Heart right ventricle (tissue), 16 donors: ENCODE measurements at regions not wholly inside any gene's neighbourhood (a gene's known extent, or its start where the extent isn't known, plus 50 kb on each side); places are given as distances from the start of the nearest gene placed in this dataset.

Experiments used
- ATAC-seq, 8 donors: fragments of 200-7000 bp; cut with Tn5 transposase; one replicate each; pipeline ENCODE4 v1.9.1; 2020; ENCODE audit warnings: mild to moderate bottlenecking in 8 of 8, moderate library complexity in 8 of 8, moderate number of reproducible peaks in 1 of 8
- DNase-seq, 2 donors: peaks; one replicate each; pipeline ENCODE4 v3.0.0-alpha.2; 2020
- H3K27ac ChIP-seq, 10 donors: fragments of 200-600 bp; sonication (generic) in 2 of 10; one replicate each; pipeline versions ENCODE4 v1.5.0 to v1.8.0; 2020 to 2022; ENCODE audit warnings: mild to moderate bottlenecking in 3 of 10
- H3K27me3 ChIP-seq, 7 donors: fragments of 200-600 bp; one replicate each; pipeline ENCODE4 v1.8.0; 2021 to 2022; ENCODE audit warnings: mild to moderate bottlenecking in 2 of 7
- H3K36me3 ChIP-seq, 9 donors: fragments of 200-600 bp; sonication (generic) in 1 of 9; one replicate each; pipeline versions ENCODE4 v1.5.0 to v1.8.0; 2020 to 2022; ENCODE audit warnings: mild to moderate bottlenecking in 2 of 9
- H3K4me1 ChIP-seq, 9 donors: fragments of 200-600 bp; sonication (generic) in 1 of 9; one replicate each; pipeline versions ENCODE4 v1.5.0 to v1.8.0; 2020 to 2022; ENCODE audit warnings: mild to moderate bottlenecking in 4 of 9
- H3K4me3 ChIP-seq, 10 donors: fragments of 200-600 bp; sonication (generic) in 2 of 10; one replicate each; pipeline versions ENCODE4 v1.5.0 to v1.8.0; 2020 to 2022; ENCODE audit warnings: mild to moderate bottlenecking in 7 of 10, moderate library complexity in 2 of 10
- H3K9me3 ChIP-seq, 11 donors: fragments of 200-600 bp in 10 of 11; sonication (generic) in 2 of 11; one replicate each; pipeline versions ENCODE4 v1.5.0 to v1.8.0; 2013 to 2022; ENCODE audit warnings: mild to moderate bottlenecking in 2 of 11, control low read depth in 1 of 11, moderate library complexity in 1 of 11
- WGBS, 2 donors: extraction: QIAGEN DNeasy Blood & Tissue Kit; methylation state at CpG; one replicate each; pipeline ENCODE4 v1.1.7; 2013; ENCODE audit warnings: inconsistent platforms in 1 of 2; 5-methylcytosine and 5-hydroxymethylcytosine counted together
- intact Hi-C, 10 donors: fragments of 100-400 bp; cut with DNase I; formaldehyde crosslinking; loops; one replicate each; pipeline versions ENCODE4 v1.11.1 to v1.14.2; 2022
- TF ChIP-seq, protein P1 (sequence below), 9 donors: fragments of 200-600 bp; sonication (generic) in 2 of 9; IDR thresholded peaks; one replicate each; pipeline versions ENCODE4 v1.5.0 to v1.8.0; 2021 to 2022; ENCODE audit warnings: antibody characterized with exemption in 9 of 9, mild to moderate bottlenecking in 5 of 9, moderate library complexity in 1 of 9
- donor health status: Arrhythmogenic right ventricular cardiomyopathy.
- donor health status: ischemic (EF 13 %, LVEDD 7.1; RV severe dilation, severe dysfunction).
- donor health status: healthy with polysubstance abuse.
- donor health status: DM: no; HTN: yes; CAD: no.
- donor health status: DM: no; HTN: no; CAD: no.
- donor health status: ischemic (EF 25% LVEDD 6.9; RV normal size, moderate dysfunction).
- donor health status: ischemic (EF 25% LVEDD 5.7; RV mildly dilated, moderate dysfunction).
- donor health status: healthy.
- donor health status: DM: yes; HTN: yes; CAD: no.
- donor health status: Ischemic cardiomyopathy.
- donor health status: ischemic (EF 35%, LVEDD 5.7; RV mildly dilated, moderate dysfunction).
- donor health status: nonischemic (EF 11% LVEDD 7.7; RV severe dilation, severe dysfunction).
- donor health status: DM: yes; HTN: yes; CAD: no.
- donor health status: PGD.
- donor health status: ischemic (EF 29% LVEDD 5.4; RV normal size, mild dysfunction).
- donor health status: nonischemic (EF 23%, LVEDD 6.1; RV moderate dilation, normal function).

DNA sequence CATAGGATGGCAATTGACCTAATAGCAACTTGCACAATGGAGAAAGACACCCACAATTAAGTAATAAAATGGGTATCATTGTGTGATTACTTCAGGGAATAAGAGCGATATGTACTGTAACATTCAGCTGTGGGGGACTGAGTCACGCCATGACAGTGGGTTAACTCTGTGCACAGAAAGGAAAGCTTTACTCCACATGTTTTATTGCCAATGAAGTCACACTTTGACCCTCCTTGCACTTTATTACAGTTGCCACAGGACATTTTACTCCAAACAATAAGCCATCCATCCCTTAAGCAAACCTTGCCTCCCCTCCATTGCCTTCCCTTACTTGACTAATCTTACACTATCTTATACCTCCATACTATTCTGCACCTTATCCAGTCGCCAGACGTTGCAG is 403.1 kb downstream of the VRK1 start:
- TF ChIP-seq, protein P1, sequence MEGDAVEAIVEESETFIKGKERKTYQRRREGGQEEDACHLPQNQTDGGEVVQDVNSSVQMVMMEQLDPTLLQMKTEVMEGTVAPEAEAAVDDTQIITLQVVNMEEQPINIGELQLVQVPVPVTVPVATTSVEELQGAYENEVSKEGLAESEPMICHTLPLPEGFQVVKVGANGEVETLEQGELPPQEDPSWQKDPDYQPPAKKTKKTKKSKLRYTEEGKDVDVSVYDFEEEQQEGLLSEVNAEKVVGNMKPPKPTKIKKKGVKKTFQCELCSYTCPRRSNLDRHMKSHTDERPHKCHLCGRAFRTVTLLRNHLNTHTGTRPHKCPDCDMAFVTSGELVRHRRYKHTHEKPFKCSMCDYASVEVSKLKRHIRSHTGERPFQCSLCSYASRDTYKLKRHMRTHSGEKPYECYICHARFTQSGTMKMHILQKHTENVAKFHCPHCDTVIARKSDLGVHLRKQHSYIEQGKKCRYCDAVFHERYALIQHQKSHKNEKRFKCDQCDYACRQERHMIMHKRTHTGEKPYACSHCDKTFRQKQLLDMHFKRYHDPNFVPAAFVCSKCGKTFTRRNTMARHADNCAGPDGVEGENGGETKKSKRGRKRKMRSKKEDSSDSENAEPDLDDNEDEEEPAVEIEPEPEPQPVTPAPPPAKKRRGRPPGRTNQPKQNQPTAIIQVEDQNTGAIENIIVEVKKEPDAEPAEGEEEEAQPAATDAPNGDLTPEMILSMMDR (IDR thresholded peaks at IDR 0.05): no peak
- H3K4me1 ChIP-seq: no peaks in the 10 kb centered on the region
- no peak for ATAC-seq
- H3K27me3 ChIP-seq: peaks cover 0 to 22% (median 0%) of the 10 kb centered on the region in 7 donors
- intact Hi-C loops: no loop called here
- DNase-seq: no peak
- no peaks in the 10 kb centered on the region for H3K36me3 ChIP-seq
- WGBS, 2 donors: 75 to 79% methylated on average over 4 of the region's 4 CpGs
- H3K9me3 ChIP-seq: peaks cover 0 to 6% (median 0%) of the 10 kb centered on the region in 11 donors
- no peak overlapping the region for H3K4me3 ChIP-seq
- no peak overlapping the region for H3K27ac ChIP-seq

DNA sequence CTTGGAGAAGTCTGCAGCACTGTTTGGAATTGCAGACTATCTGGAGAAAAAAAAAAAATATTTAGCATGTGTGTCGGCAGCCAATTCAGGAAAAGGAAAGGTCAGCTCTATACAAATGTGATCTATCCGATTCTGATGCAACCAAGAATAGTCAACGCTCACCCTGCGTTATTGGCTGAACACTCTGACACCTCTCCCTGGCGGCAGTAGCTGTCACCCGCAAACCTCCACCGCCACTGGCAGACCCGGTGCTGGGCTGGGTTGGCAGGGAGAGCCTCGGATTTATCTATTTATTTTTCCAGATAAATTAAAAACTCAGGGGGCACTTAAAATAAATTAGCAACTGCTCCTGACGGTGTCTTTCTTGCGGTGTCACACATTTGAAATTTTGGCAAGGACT is 409.7 kb downstream of the VRK1 start:
- no peak overlapping the region for H3K4me3 ChIP-seq
- ATAC-seq (no peak), DNase-seq (no peak)
- H3K4me1 ChIP-seq: no peaks in the 10 kb centered on the region
- H3K9me3 ChIP-seq: peaks cover 0 to 3% (median 0%) of the 10 kb centered on the region in 11 donors
- no peak overlapping the region for H3K27ac ChIP-seq
- H3K27me3 ChIP-seq: peaks cover 0 to 27% (median 3%) of the 10 kb centered on the region in 7 donors
- intact Hi-C loops: no loop called here
- TF ChIP-seq, protein P1 (IDR thresholded peaks at IDR 0.05): no peak
- H3K36me3 ChIP-seq: no peaks in the 10 kb centered on the region
- WGBS, 2 donors: 79 to 80% methylated on average over 11 of the region's 11 CpGs

DNA sequence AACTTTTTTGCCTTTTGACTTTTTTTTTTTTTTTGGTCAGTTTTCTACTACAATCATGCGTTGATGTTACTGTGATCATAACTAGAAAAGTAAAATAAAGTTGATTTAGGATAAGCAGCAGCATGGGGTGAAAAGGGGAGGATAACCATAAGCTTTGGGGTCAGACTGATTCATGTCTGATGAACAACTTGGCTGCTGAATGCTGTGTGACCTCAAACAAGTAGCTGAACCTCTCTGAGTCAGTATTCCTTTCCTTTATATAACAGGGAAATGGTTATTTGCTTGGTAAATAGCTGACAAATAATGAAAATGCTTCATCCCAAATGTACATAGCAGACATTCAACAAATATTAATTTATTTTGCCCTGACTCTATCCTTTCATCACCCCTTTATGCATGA is 413.0 kb downstream of the VRK1 start:
- Histone ChIP-seq H3K9me3 (peaks cover 0 to 4% (median 0%) of the 10 kb centered on the region in 11 donors), H3K27me3 (peaks cover 0 to 25% (median 0%) of the 10 kb centered on the region in 7 donors), H3K4me1 (no peaks in the 10 kb centered on the region), H3K27ac (no peak overlapping the region), H3K4me3 (no peak overlapping the region), H3K36me3 (no peaks in the 10 kb centered on the region)
- ATAC-seq (no peak), DNase-seq (no peak)
- TF ChIP-seq, protein P1 (IDR thresholded peaks at IDR 0.05): no peak
- WGBS, 2 donors: 86% methylated on average over 1 of the region's 1 CpG
- intact Hi-C loops: no loop called here

GRCh38 chr14:97212399-97212798 is 415.2 kb downstream of the VRK1 start:
- H3K4me1 ChIP-seq: no peaks in the 10 kb centered on the region
- DNase-seq (no peak), ATAC-seq (no peak)
- H3K36me3 ChIP-seq: no peaks in the 10 kb centered on the region
- intact Hi-C loops: no loop called here
- TF ChIP-seq, protein P1 (IDR thresholded peaks at IDR 0.05): no peak
- no peak overlapping the region for H3K4me3 ChIP-seq
- no peak overlapping the region for H3K27ac ChIP-seq
- peaks cover 0 to 4% (median 0%) of the 10 kb centered on the region in 11 donors for H3K9me3 ChIP-seq
- H3K27me3 ChIP-seq: peaks cover 0 to 25% (median 1%) of the 10 kb centered on the region in 7 donors
- WGBS, 2 donors: 76 to 78% methylated on average over 2 of the region's 2 CpGs
